ENCODE measurements at regions not wholly inside any gene's neighbourhood (a gene's known extent, or its start where the extent isn't known, plus 50 kb on each side); places are given as distances from the start of the nearest gene placed in this dataset.

DNA sequence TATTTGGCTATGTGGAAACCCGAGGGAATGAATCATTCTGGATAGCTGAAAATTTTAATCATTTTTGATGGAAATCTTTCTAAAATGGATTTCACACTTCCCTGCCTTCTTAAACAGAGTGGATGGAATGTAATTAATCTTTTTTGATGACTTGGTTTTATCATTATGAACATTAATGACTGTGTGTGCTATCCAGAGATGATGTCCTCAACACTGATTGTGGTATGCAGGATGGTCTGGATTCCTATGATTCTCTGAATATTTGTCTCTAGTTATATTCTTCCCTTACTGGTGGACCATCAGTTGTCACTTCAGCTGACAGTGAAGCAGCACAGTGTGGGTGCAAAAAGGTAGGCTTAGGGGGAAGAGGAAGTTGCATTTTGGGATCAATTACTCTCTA is 513.5 kb downstream of the LMO4 start:
- no peak for TF ChIP-seq POLR2A (IDR thresholded peaks at IDR 0.05)
- TF ChIP-seq, protein P1, sequence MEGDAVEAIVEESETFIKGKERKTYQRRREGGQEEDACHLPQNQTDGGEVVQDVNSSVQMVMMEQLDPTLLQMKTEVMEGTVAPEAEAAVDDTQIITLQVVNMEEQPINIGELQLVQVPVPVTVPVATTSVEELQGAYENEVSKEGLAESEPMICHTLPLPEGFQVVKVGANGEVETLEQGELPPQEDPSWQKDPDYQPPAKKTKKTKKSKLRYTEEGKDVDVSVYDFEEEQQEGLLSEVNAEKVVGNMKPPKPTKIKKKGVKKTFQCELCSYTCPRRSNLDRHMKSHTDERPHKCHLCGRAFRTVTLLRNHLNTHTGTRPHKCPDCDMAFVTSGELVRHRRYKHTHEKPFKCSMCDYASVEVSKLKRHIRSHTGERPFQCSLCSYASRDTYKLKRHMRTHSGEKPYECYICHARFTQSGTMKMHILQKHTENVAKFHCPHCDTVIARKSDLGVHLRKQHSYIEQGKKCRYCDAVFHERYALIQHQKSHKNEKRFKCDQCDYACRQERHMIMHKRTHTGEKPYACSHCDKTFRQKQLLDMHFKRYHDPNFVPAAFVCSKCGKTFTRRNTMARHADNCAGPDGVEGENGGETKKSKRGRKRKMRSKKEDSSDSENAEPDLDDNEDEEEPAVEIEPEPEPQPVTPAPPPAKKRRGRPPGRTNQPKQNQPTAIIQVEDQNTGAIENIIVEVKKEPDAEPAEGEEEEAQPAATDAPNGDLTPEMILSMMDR (IDR thresholded peaks at IDR 0.05 in 8 of 11, conservative IDR thresholded peaks at IDR 0.05 in 3 of 11), result no peak
- no peak for TF ChIP-seq POLR2AphosphoS5 (IDR thresholded peaks at IDR 0.05)
